Bronchial epithelial cell (primary cell): ENCODE measurements at regions not wholly inside any gene's neighbourhood (a gene's known extent, or its start where the extent isn't known, plus 50 kb on each side); places are given as distances from the start of the nearest gene placed in this dataset.

Experiments
- DNase-seq: peaks from one replicate; pipeline ENCODE4 v3.0.0-alpha.2; 2010; ENCODE audit warnings: low read depth
- FAIRE-seq: peaks from 2 replicates; lab custom pipeline; 2011; peaks lifted over from hg19 to GRCh38; lab: Jason Lieb, UNC
- H3K27me3 ChIP-seq: 2 replicates; pipeline ENCODE4 v1.5.1; 2011; ENCODE audit warnings: low read length; ENCODE audit not compliant: control insufficient read depth, insufficient read depth
- H3K36me3 ChIP-seq: 2 replicates; pipeline ENCODE4 v1.5.1; 2011; ENCODE audit warnings: low read length; ENCODE audit not compliant: control insufficient read depth, insufficient read depth
- H3K4me3 ChIP-seq: 2 replicates; pipeline ENCODE4 v1.5.1; 2011; ENCODE audit warnings: mild to moderate bottlenecking, low read depth, low read length, control low read depth
- CTCF ChIP-seq: IDR thresholded peaks from 2 replicates; pipeline ENCODE4 v1.5.1; 2011; ENCODE audit warnings: mild to moderate bottlenecking, moderate library complexity, low read length, control low read depth, inconsistent platforms; ENCODE audit not compliant: insufficient read depth, severe bottlenecking

- no peak for FAIRE-seq
- no peak for TF ChIP-seq CTCF
- H3K36me3 ChIP-seq = no peaks in the 10 kb centered on the region
- H3K4me3 ChIP-seq = no peak overlapping the region
- no peak for DNase-seq
- no peaks in the 10 kb centered on the region for H3K27me3 ChIP-seq
Measured at GRCh38 chr6:103870970-103871369, 988.7 kb downstream of the HACE1 start.

DNA sequence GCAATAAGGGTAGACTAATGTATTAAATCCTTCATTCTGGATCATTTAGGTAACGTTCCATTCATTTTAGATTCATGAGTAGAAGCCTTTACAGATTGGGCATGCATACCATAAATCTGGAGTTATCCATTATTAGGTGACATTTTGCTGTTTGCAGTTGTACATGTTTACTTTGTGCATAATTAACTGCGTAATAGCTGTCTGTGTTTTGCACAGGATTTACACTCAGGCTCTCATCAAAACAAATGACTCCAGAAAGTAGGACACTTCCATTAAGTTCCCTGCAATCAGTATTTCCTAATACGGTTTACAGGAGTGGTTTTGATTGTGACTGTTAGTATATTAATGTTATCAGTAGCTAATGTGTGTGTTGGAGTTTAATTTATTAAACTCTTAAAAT is 997.4 kb downstream of the HACE1 start:
- TF ChIP-seq CTCF = no peak
- Histone ChIP-seq H3K27me3 (no peaks in the 10 kb centered on the region), H3K36me3 (no peaks in the 10 kb centered on the region), H3K4me3 (no peak overlapping the region)
- no peak for DNase-seq
- no peak for FAIRE-seq

DNA sequence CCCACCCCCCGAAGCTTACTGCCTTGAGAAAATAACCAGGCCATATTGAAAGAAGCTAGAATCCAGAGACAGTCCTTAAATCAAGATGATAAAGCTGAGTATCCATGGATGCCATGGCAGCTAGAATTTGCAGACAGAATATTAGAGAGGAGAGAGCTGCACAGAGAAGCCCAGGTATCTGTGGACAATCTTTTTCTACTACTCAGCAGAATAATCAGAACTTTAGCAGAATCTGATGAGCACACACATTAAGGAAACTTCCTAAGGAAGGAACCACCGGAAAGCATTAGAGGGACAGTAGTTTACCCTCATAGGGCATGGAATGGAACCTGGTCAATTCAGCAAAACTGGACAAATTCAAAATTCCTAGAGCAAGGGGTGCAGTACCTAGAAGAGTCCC is 1001.7 kb downstream of the HACE1 start:
- no peak for TF ChIP-seq CTCF
- Histone ChIP-seq H3K36me3 (no peaks in the 10 kb centered on the region), H3K4me3 (no peak overlapping the region), H3K27me3 (no peaks in the 10 kb centered on the region)
- DNase-seq (no peak), FAIRE-seq (no peak)

- no peak for TF ChIP-seq CTCF
- H3K36me3 ChIP-seq = no peaks in the 10 kb centered on the region
- H3K27me3 ChIP-seq = no peaks in the 10 kb centered on the region
- no peak for FAIRE-seq
- DNase-seq = no peak
- H3K4me3 ChIP-seq = no peak overlapping the region
Measured at GRCh38 chr6:103855750-103856149, 1004.0 kb downstream of the HACE1 start.

DNA sequence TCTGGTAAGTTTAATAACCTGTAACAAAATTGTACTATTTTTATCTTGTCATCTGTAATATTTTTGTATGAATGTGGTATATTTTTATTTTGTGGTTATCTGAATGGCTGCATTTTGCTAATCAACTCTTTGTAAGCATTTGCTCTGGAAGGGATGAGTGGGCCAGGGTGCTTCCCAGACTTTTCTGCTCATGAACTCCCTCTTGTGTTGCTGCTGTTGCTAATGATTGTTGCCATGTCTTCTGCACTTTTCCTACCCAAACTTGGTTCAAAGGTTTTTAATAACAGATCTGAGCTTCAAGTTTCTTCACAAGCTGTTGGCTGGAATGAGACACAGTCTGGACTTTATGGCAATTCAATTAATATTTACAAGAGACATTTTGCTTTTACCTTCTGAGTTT is 1005.7 kb downstream of the HACE1 start:
- Histone ChIP-seq H3K4me3 (no peak overlapping the region), H3K36me3 (no peaks in the 10 kb centered on the region), H3K27me3 (no peaks in the 10 kb centered on the region)
- DNase-seq (no peak), FAIRE-seq (no peak)
- TF ChIP-seq CTCF = no peak

DNA sequence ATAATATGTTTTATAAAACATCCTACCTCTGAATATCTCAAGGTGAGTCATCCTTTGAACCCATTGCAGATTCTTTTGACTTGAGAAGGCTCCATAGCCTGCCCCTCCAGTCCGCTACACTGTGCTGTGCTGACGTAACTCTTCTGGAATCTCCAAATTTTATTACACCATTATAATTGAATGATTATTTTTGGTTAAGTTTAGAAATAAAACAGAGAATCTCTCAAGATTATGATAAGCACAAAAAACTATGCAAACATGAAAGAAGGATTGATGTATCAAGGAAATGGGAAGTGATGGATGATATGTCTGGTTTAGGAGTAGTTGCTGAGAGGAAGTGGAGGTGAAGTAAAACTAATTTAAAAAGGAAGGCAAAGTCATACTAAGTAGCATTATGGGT is 1021.3 kb downstream of the HACE1 start:
- TF ChIP-seq CTCF = no peak
- Histone ChIP-seq H3K36me3 (no peaks in the 10 kb centered on the region), H3K4me3 (no peak overlapping the region), H3K27me3 (no peaks in the 10 kb centered on the region)
- no peak for DNase-seq
- FAIRE-seq = no peak
